Forelimb muscle (tissue), 1 donor: ENCODE measurements at regions not wholly inside any gene's neighbourhood (a gene's known extent, or its start where the extent isn't known, plus 50 kb on each side); places are given as distances from the start of the nearest gene placed in this dataset.

Experiments used
- DNase-seq: peaks from one replicate; pipeline ENCODE4 v3.0.0-alpha.2; 2013; ENCODE audit warnings: low read depth

DNA sequence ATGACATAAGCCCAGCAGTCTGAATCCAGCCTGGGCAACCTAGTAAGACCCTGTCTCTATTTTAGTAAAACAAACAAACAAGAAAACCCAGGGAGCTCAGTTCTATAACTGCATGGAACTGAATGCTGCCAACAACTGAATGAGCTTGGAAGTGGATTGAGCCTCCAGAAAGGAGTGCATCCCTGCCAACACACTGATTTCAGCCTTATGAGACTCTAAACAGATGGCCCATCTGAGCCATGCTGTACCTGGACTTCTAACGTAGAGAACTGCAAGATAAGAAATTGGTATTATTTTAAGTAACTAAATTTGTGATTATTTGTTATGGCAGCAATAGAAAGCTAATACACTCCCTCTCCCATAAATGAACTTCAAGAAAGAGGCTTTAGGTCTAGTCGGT lies 150.4 kb upstream of the RAI14 start:
- DNase-seq, result no peak

DNA sequence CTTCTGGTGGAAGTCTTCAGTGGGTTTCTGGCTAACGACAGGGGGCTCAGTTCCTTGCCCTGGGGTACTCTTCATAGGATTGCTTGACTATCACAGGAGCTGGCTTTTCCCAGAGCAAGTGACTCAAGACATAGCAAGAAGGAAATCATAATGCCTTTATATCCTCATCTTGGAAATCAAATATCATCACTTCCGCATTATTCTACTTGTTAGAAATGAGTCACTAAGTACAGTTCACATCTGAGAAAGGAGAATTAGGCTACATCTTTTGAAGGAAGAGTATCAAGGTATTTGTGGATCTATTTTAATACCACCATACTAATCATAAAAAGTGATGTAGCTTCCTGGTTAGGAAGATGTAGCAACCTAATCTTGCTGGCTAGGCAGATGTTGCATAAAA lies 148.2 kb upstream of the RAI14 start:
- no peak for DNase-seq

DNA sequence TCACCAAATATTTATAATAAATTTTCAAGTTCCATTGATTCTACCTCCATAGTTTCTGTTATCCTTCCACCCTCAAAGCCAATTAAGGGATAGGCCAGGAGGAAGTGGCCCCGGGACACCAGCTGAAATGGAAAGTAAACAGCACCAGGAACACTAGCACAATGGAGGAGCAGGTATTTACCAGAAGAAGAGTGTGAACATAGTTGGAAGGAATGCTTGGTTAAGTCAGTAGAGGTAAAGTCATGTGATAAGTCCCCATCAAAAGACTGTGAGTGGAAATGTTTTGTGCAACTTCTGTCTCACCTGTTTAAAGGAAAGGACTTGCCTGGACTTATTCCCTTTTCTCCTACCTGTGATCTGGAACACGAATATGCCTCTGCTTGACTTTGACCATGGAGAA lies 146.7 kb upstream of the RAI14 start:
- no peak for DNase-seq

DNA sequence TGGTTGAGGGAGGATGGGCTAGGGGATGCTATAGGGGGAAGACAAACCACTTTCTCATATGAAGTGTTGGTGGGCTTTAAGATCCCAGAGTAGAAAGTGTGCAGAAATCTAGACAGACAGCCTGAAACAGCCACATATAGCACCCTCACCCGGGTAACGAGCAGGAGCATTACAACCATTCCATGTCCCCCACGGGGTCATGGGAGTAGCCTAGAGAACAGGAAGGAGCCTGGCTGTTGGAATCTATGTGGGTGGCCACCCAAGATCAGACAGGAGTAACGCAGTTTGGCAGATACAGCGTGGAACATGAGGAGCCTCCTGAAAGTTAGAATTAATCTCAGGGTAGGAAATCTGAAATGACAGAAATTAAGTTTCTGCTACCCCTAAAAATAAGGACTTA lies 146.1 kb upstream of the RAI14 start:
- DNase-seq, result no peak

DNA sequence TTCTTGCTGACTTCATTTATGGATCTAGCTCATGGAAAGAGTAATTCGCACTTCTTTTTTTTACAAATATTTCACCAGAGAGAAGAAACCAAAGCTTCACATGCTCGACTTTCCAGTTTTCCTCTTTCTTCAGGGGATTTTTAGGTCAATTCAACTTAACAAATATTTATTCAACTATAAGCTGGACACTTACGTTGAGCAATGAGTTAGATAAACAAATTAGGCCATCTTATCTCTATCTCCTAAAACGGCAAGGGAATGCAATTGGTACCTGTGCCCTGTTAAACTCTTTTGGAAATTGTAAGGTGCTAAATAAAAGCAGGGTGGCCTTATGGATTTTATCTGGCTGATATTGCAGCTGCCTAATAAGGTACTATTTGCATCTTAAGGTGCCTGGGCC lies 145.1 kb upstream of the RAI14 start:
- no peak for DNase-seq

DNA sequence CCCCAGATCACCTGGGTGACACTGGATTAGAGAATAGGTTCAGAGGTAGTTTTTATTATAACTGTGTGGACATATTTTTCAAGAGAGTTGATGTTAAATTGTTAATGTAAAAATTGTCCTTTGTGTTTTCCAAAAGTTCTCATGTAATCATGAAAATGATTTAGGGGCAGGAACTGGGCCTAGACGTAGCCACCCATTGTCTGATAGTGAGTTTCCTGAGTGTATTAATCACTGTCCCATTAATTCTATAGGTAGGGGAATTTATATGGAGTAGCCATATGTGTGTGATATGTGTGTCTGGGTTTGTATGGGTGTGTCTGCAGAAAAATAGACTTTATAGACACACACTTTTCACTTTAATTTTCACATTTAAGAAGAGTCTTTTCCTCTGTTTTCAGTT lies 144.6 kb upstream of the RAI14 start:
- no peak for DNase-seq

DNA sequence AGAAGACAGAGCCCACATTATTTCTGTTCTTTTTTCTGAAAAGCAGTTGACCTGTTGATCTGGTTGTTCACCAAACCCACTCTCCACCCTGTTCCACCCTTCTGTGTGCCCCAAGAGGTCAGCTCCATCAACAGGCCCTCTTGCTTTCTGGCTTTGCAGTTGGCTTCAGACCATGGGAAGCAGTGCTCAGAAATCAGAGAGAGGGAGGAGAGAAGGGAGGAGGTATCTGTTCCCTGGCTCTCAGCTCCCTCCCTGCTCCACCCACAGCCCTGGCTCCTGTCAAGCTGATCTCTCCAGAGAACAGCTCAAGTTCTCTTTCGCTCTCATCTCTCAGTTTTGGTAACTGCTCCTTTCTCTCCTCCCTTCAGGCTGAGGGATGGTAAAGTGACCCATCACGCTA lies 144.2 kb upstream of the RAI14 start:
- no peak for DNase-seq

DNA sequence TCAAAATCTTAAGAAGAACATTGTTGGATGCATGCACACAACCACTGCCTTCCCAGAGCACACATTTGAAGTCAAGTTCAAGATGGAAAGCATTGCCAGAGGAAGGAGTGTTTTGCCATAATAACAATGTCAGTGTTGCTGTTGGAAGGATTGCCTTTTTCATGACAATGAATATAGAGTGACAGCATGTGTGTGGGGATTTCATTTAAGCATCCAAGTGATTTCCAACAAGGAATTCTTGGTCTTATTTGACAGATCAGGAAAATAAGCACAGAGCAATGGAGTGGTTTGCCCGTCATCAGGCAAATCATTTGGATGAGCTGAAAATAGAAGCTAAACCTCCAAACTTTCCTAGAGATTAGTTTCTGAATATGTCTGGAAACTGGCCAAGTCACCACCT lies 140.0 kb upstream of the RAI14 start:
- DNase-seq, result no peak

DNA sequence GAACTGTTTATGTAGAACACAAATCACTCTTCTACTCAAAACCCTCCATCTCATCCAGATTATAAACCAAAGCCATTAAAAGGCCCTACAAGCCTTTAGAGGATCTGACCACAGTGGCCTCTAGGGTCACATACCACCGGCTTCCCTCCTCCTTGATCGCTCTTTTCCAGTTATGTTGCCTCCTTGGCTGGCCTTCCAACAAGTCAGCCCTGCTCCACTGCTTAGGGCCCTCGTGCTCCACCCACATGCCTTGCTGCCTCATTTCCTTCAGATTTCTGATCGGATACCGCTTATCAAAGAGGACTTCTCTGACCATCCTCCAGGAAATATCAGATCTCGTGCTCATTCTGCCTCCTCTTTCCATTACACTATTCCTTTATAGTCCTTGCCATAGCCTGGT lies 139.4 kb upstream of the RAI14 start:
- DNase-seq, result no peak

DNA sequence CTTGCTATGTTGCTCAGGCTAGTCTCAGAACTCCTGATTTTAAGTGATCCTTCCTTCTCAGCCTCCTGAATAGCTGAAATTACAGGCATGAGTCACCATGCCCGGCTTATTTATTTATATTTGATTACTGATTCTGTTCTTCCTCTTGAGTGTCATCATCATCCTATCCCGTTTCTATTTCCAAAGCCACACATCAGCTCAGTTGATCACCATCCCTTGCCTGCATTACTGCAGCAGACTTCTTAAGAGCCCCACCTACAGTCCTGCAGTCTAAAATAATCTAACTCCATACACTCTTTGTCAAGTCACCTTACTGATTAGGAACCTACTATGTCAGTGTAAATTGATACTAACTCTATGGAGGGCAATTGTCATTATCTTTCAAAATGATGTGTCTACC lies 138.9 kb upstream of the RAI14 start:
- no peak for DNase-seq

DNA sequence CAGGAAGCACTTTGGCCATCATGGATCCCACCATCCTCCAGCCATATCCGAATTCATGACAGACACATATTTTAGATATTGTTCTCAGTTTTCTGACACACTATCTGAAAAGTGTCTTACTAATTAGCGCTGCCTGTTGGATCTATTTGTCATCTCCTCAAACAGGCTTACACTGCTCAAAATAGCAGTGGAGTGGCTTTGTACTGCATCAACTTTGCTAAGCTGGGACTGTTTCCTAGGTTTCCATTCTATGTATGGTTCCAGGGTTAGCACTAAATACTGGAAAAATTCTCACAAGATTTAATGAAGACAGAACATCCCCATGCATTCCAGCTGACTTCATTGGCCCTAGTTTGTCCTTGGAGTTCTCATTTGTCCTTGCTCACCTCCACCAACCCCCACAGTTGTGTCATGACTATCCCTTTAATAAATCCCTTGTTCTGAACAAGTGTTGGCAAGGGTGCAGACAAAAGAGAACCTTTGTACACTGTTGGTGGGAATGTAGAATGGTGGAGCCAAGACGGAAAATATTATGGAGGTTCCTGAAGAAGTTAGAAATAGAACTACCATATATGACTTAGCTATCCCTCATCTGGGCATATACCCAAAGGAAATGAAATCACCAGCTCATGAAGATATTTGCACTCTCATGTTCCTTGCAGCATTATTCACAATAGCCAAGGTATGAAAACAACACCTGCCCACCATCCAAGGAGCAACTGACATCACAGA lies 136.5 kb upstream of the RAI14 start:
- no peak for DNase-seq

DNA sequence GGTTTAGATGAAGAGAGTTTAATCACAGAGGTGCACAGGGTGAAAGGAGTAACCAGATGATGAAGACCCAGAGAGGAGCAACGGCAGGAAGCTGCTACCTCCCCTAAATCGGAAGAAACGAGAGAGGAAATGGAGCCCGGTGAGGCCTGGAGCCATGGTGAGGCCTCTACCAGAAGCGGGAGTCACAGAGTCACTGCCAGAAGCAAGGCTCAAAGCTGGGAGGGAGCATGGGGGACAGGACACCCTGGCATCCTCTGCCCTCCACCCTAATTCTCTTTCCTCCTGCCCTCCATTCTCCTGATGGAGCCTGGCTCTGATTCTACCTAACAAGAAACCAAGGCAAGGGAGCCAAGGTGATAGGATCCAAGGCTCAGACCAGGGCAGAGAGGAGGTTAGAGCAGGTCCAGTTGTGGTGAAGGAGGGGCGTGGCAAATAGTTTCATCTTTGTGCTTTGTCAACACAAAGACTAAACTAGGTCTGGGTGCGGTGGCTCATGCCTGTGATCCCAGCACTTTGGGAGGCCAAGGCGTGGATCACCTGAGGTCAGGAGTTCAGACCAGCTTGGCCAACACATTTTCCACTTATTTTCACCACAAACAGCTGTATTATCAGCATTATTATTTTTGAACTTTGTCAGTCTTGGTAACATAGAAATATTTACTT lies 134.4 kb upstream of the RAI14 start:
- DNase-seq, result no peak

DNA sequence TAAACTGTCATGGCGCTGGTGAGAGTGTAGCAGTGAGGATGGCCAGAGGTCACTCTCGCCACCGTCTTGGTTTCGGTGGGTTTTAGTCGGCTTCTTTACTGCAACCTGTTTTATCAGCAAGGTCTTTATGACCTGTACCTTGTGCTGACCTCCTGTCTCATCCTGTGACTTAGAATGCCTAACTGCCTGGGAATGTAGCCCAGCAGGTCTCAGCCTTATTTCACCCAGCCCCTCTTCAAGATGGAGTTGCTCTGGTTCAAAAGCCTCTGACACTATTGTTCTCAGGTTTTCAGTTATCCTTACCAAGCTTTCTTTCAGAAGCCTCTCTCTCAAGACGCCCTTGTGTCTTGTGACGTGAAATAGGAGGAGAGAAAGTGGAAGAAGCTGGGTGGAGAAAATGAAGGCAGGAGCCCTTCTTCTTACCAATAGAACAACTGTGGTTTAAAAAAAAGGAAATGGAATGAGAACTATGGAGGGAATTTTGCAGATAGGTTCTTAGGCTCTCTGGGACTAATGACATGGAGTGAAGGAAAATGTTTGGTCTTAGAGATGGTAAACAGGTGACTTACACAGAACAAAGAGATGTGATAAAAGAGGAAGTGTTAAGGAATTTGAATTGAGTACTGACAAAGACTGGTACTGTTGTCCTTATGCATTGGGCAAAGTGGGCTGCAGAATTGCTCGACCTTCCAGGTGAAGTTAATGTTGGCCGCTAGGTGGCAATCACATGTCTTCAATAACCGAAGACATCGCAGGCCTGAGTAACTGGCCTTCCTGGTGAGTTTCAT lies 133.3 kb upstream of the RAI14 start:
- peak; percentile 68 for DNase-seq

DNA sequence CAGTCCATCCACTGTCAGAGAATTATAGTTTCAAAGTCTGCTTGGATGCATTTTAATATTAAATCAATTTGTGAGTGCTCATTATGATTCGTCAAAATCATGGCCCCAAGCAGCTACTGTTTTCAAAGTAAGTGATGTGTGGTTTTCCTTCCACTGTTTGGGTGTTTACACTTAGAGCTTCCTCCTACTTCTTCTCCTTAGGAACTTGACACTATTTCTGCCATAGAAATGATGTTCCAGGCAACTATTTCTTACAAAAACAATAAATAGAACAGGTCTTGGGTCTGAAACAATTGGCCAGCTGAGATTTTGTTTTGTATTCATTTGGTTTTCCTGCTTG lies 132.8 kb upstream of the RAI14 start:
- DNase-seq, result no peak

DNA sequence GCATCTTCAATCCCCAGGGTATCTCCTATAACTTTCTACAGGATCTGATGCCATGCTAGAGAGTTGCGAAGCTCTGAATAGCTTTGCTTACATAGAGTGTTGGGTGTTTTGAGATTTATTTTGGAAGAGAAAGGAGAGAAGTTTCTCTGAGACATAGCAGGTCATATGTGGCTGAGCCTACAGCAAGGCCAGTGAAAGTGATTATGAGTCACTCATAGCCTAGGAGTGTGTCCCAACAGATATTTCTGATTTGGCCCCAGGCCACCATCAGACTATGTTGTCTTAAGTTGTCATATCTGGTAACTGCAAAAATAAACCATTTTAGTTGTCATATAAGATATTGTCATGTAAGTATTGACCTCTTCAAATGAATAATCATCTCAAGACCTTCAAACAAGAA lies 132.0 kb upstream of the RAI14 start:
- no peak for DNase-seq

DNA sequence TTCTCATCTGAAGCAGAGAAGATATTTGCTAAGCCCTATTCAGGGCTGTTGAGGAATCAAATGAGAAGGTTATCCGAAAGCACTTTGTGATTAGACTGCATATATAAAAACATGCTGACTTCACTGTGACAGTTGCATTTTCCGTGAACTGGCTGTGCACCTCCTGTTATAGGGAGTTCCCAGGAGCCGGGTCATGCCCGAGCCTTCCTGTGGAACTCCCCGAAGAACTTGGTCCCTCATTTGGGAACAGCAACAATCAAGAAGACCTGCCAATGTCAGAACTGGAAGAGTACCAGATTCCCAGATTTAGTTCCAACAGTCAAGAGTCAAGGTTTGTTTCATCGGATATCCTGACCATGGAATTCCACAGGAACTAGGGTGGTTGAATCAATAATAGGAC lies 130.4 kb upstream of the RAI14 start:
- no peak for DNase-seq

DNA sequence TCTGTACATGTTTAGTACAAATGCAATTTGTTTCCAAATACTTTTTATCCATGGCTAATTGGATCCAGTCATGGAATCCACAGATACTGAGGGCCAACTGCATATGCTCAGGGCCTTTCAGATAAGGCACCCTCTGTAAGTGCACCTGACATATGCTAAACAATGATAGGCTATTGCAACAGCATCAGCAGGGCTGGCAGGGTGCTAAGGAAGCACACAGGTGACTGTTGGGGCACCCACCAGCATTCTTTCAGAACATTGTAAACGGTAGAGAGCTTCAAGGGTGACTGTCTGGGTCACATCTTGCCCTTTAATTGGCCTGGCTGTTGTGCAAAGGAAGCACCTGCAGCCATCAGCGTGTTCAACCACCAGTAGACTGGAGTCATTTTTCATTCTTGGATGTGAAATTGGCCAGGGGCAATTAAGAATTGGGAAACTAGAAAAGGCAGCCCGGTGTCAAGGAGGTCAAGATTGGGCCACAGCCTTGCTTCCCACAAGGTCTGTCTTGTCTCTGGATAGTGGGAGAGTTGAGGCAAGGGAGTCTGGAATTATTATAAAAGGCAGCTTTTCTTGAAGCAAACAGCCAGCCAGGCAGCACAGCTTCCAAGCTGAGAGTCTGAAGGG lies 129.3 kb upstream of the RAI14 start:
- DNase-seq, result no peak

DNA sequence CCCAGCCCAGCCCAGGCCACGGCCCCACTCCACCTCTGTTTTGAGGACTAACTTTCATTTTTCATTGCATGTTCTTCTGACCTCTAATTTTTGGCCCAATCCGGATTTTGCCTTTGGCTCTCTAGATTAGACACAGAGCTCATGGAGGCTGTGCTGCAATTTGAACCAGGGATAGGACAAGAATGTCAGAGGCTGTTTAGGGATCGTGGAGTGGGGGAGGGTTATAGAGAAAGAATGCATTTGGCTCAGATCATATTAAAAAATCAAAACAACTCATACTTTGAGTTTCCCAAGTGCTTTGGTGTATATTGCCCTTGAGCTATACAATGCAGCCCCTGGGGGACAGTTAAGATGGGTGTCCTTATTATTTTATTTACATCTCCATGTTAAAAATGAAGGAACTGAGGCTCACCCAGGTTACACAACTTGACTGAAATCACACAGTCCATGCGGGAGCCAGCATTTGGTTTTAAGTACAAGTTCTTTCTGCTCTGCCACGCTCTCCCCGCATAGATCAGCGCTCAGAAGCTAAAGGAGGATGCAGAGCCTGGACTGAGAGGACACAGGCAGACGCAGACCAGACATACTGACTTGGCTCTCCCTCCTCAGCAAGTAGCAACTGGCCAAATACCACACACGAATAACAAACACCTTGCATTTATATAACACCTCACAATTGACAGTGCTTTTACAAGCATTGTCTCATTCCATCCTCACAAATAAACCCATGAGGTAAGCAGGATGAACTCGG lies 126.4 kb upstream of the RAI14 start:
- DNase-seq, result no peak

DNA sequence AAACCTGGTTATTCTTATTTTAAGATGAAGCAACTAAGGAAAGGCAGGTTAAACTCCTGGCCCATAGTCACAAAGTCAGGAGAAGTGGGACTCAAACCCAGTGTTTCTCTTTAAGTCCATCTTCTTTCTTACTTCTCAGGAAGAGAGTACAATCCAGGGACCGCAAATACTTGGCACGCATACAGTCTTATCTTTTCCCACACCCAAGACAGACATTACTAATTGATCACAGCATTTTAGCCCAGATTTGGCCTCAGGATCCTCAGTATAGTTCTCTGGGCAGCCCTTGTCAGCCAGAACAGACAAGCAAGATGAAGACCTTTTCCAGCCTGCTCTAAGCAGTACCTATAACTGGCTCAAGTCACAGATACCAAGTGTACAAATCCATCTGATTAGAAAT lies 125.5 kb upstream of the RAI14 start:
- DNase-seq, result no peak

DNA sequence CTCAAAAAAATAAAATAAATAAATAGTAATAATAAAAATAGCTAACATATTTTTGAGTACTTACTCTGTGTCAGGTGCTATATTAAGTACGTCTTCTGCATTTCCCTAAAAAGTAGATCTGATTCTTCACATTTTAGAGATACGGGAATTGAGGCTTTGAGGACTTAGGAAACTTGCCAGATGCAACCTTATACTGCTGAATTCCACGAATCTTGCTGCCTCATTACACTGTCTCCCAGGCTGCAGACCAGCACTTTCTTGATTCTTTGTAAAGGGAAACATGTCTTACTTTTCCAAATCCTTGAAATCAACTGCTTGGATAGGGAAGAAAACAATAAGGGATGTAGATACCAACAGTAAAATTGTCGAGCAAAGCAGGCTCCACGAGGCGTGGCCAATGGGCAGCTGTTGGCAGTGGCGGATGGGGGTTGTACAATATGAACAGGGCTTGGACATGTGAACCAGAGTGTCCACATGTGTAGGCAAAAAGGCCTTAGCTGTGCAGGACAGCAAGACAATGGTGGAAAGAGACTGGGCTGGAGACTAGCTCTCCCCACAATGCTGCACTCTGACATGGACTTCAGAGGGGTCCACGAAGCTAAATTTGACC lies 124.3 kb upstream of the RAI14 start:
- DNase-seq, result no peak
